PC-9 (cell line): ENCODE measurements at regions not wholly inside any gene's neighbourhood (a gene's known extent, or its start where the extent isn't known, plus 50 kb on each side); places are given as distances from the start of the nearest gene placed in this dataset.

Experiments
- BruUV-seq: library from RNA; stranded (reverse); fragments of 400-500 nt; replicated peaks from 2 replicates; lab custom pipeline; 2021; lab: Mats Ljungman, UMichigan
- CTCF ChIA-PET: fragments of 300-600 bp; sonication (Branson Sonifier 250); formaldehyde crosslinking; loops from one replicate; lab custom pipeline; 2022; ENCODE audit warnings: antibody characterized with exemption; lab: Charles Lee
- POLR2A ChIA-PET: fragments of 300-600 bp; sonication (Branson Sonifier 250); formaldehyde crosslinking; loops from one replicate; lab custom pipeline; 2022; ENCODE audit warnings: antibody characterized with exemption; ENCODE audit not compliant: unreplicated experiment; lab: Charles Lee
- DNase-seq, 2 experiments: peaks; one replicate each; pipeline versions ENCODE4 v3.0.0 to v3.0.0-alpha.2; 2015 to 2022; ENCODE audit warnings: mixed read lengths in 1 of 2
- H2AFZ ChIP-seq: fragments of 200-600 bp; sonication (generic); 2 replicates; pipeline ENCODE4 v1.8.1; 2017; ENCODE audit warnings: antibody characterized with exemption
- H3F3A ChIP-seq: fragments of 200-600 bp; sonication (generic); 2 replicates; pipeline ENCODE4 v1.8.1; 2017; ENCODE audit warnings: antibody characterized with exemption, mild to moderate bottlenecking, low read depth; ENCODE audit not compliant: insufficient read depth
- H3K27ac ChIP-seq: fragments of 200-600 bp; sonication (generic); 2 replicates; pipeline ENCODE4 v1.6.1; 2016; ENCODE audit warnings: mixed run types
- H3K27me3 ChIP-seq: fragments of 200-600 bp; sonication (generic); 2 replicates; pipeline ENCODE4 v1.6.1; 2016; ENCODE audit warnings: low read depth, mixed run types; ENCODE audit not compliant: insufficient read depth
- H3K36me3 ChIP-seq: fragments of 200-600 bp; sonication (generic); 2 replicates; pipeline ENCODE4 v1.6.1; 2016; ENCODE audit warnings: low read depth, mixed run types
- H3K4me1 ChIP-seq: fragments of 200-600 bp; sonication (generic); replicated peaks from 2 replicates; pipeline ENCODE4 v1.6.1; 2016; ENCODE audit warnings: mixed run types; ENCODE audit not compliant: insufficient read depth
- H3K4me2 ChIP-seq: fragments of 200-600 bp; sonication (generic); 2 replicates; pipeline ENCODE4 v1.6.1; 2017; ENCODE audit warnings: mixed run types
- H3K4me3 ChIP-seq: fragments of 200-600 bp; sonication (generic); 2 replicates; pipeline ENCODE4 v1.6.1; 2016; ENCODE audit warnings: mixed run types
- H3K79me2 ChIP-seq: fragments of 200-600 bp; sonication (generic); 2 replicates; pipeline ENCODE4 v1.6.1; 2017; ENCODE audit warnings: low read depth, mixed run types
- H3K9me2 ChIP-seq: fragments of 200-600 bp; sonication (generic); 2 replicates; pipeline ENCODE4 v1.8.1; 2017; ENCODE audit warnings: mild to moderate bottlenecking; ENCODE audit not compliant: insufficient read depth
- H3K9me3 ChIP-seq: fragments of 200-600 bp; sonication (generic); 2 replicates; pipeline ENCODE4 v1.8.1; 2016; ENCODE audit warnings: low read depth; ENCODE audit not compliant: insufficient read depth
- H4K20me1 ChIP-seq: fragments of 200-600 bp; sonication (generic); 2 replicates; pipeline ENCODE4 v1.8.1; 2017; ENCODE audit not compliant: insufficient read depth
- CTCF ChIP-seq: fragments of 200-600 bp; sonication (generic); conservative IDR thresholded peaks from 2 replicates; pipeline ENCODE4 v1.6.1; 2017; ENCODE audit warnings: mixed run types, antibody characterized with exemption, mild to moderate bottlenecking, moderate library complexity
- EZH2 ChIP-seq: fragments of 200-600 bp; sonication (generic); IDR thresholded peaks from 2 replicates; pipeline ENCODE4 v1.8.0; 2017; ENCODE audit warnings: antibody characterized with exemption, low read depth
- intact Hi-C: fragments of 100-400 bp; cut with micrococcal nuclease; formaldehyde crosslinking; loops from one replicate; pipeline ENCODE4 v1.10.0; 2022; ENCODE audit not compliant: unreplicated experiment

- Histone ChIP-seq H3K27me3 (no peaks in the 10 kb centered on the region), H3K27ac (no peak overlapping the region), H3F3A (no peaks in the 10 kb centered on the region), H3K4me3 (no peak overlapping the region), H3K79me2 (no peaks in the 10 kb centered on the region), H3K36me3 (no peaks in the 10 kb centered on the region), H3K9me2 (no peaks in the 10 kb centered on the region), H2AFZ (no peak overlapping the region), H3K4me2 (no peak overlapping the region), H3K4me1 (no peaks in the 10 kb centered on the region), H4K20me1 (no peaks in the 10 kb centered on the region), H3K9me3 (no peaks in the 10 kb centered on the region)
- no TSS peak for BruUV-seq
- ChIA-PET POLR2A (no interaction called here), CTCF (no interaction called here)
- TF ChIP-seq EZH2 = no peak
- TF ChIP-seq CTCF = no peak
- DNase-seq = no peak
- intact Hi-C loops = no loop called here
Observed at GRCh38 chr4:138320030-138320429, 77.9 kb upstream of the SLC7A11 start.

GRCh38 chr4:138317175-138317748, 75.1 kb upstream of the SLC7A11 start:
- H3K36me3 ChIP-seq = no peaks in the 10 kb centered on the region
- no peak for DNase-seq
- POLR2A ChIA-PET = no interaction called here

GRCh38 chr4:138312536-138312911, 70.4 kb upstream of the SLC7A11 start:
- ChIA-PET CTCF (no interaction called here), POLR2A (no interaction called here)
- H3K4me2 ChIP-seq = no peak overlapping the region
- intact Hi-C loops = no loop called here
- H3K36me3 ChIP-seq = no peaks in the 10 kb centered on the region
- H2AFZ ChIP-seq = no peak overlapping the region
- peaks cover 14% of the 10 kb centered on the region for H3K4me1 ChIP-seq
- no TSS peak for BruUV-seq
- H3K79me2 ChIP-seq = no peaks in the 10 kb centered on the region
- no peak overlapping the region for H3K27ac ChIP-seq
- no peak for DNase-seq
- no peaks in the 10 kb centered on the region for H4K20me1 ChIP-seq
- no peaks in the 10 kb centered on the region for H3K9me3 ChIP-seq
- H3K9me2 ChIP-seq = no peaks in the 10 kb centered on the region
- TF ChIP-seq CTCF = no peak
- no peak for TF ChIP-seq EZH2
- H3K27me3 ChIP-seq = no peaks in the 10 kb centered on the region
- H3F3A ChIP-seq = no peaks in the 10 kb centered on the region
- no peak overlapping the region for H3K4me3 ChIP-seq

More at GRCh38 chr4:138317175-138317748, 75.1 kb upstream of the SLC7A11 start:
- Histone ChIP-seq H3K4me2 (no peak overlapping the region), H3K9me2 (no peaks in the 10 kb centered on the region), H4K20me1 (no peaks in the 10 kb centered on the region), H3K4me1 (no peaks in the 10 kb centered on the region), H2AFZ (no peak overlapping the region), H3F3A (no peaks in the 10 kb centered on the region), H3K4me3 (no peak overlapping the region), H3K79me2 (no peaks in the 10 kb centered on the region), H3K27me3 (no peaks in the 10 kb centered on the region), H3K9me3 (no peaks in the 10 kb centered on the region), H3K27ac (no peak overlapping the region)
- CTCF ChIA-PET = no interaction called here
- no peak for TF ChIP-seq CTCF
- no peak for TF ChIP-seq EZH2
- no TSS peak for BruUV-seq
- intact Hi-C loops = no loop called here
